ENCODE measurements at regions not wholly inside any gene's neighbourhood (a gene's known extent, or its start where the extent isn't known, plus 50 kb on each side); places are given as distances from the start of the nearest gene placed in this dataset.
A peak's percentile ranks its signal among the peaks of the same experiment; 100 is the strongest.

- TF ChIP-seq POLR2AphosphoS5 (IDR thresholded peaks at IDR 0.05; ENCODE audit: borderline replicate concordance, low read depth, low read length) (peak; percentile 35; the same call in 1 of the 2 replicates), EZH2 (IDR thresholded peaks at IDR 0.05) (no peak), FOXP2 (optimal IDR thresholded peaks at IDR 0.05; ENCODE audit: control extremely low read depth, extremely low read length, insufficient read depth) (no peak)
Observed at GRCh38 chr13:84118839-84119409, 236.7 kb upstream of the SLITRK1 start.
